HG03045 (cell line): ENCODE measurements at regions not wholly inside any gene's neighbourhood (a gene's known extent, or its start where the extent isn't known, plus 50 kb on each side); places are given as distances from the start of the nearest gene placed in this dataset.
"Not testable (repeated sequence)": the region's sequence is repeated elsewhere in the genome, so short reads cannot be mapped to it uniquely, and the experiment has no call there.

ENCODE experiments used
- ATAC-seq: cut with Tn5 transposase; IDR thresholded peaks from one replicate; pipeline ENCODE4 v1.9.1; 2021; ENCODE audit warnings: mild to moderate bottlenecking, moderate library complexity; ENCODE audit not compliant: unreplicated experiment

GRCh38 chr2:33958591-33958990, 359.5 kb upstream of the FAM98A start:
- no peak for ATAC-seq

GRCh38 chr2:33949371-33949770, 350.3 kb upstream of the FAM98A start:
- no peak for ATAC-seq

- ATAC-seq, result no peak
These were observed 347.1 kb upstream of the FAM98A start for GRCh38 chr2:33946193-33946592.

- ATAC-seq, result no peak
These were observed 334.1 kb upstream of the FAM98A start for GRCh38 chr2:33933203-33933602.

- ATAC-seq, result no peak
These were observed 332.1 kb upstream of the FAM98A start for GRCh38 chr2:33931164-33931563.

GRCh38 chr2:33929467-33929866, 330.4 kb upstream of the FAM98A start:
- ATAC-seq, result no peak

- no peak for ATAC-seq
These were observed 328.7 kb upstream of the FAM98A start for GRCh38 chr2:33927756-33928155.

GRCh38 chr2:33925311-33925710, 326.2 kb upstream of the FAM98A start:
- no peak for ATAC-seq

- ATAC-seq, result no peak
These were observed 325.6 kb upstream of the FAM98A start for GRCh38 chr2:33924586-33925169.

GRCh38 chr2:33917252-33917651, 318.2 kb upstream of the FAM98A start:
- ATAC-seq, result no peak

GRCh38 chr2:33913071-33913616, 314.0 kb upstream of the FAM98A start:
- ATAC-seq, result no peak

- ATAC-seq, result no peak
These were observed 312.2 kb upstream of the FAM98A start for GRCh38 chr2:33911327-33911726.

GRCh38 chr2:33909945-33910695, 311.0 kb upstream of the FAM98A start:
- ATAC-seq, result no peak

- ATAC-seq, result no peak
These were observed 308.8 kb upstream of the FAM98A start for GRCh38 chr2:33907866-33908265.

- not testable (repeated sequence) for ATAC-seq
These were observed 307.0 kb upstream of the FAM98A start for GRCh38 chr2:33906129-33906528.

GRCh38 chr2:33904801-33905200, 305.7 kb upstream of the FAM98A start:
- no peak for ATAC-seq

GRCh38 chr2:33903701-33904100, 304.6 kb upstream of the FAM98A start:
- no peak for ATAC-seq

- no peak for ATAC-seq
These were observed 304.1 kb upstream of the FAM98A start for GRCh38 chr2:33903215-33903614.

- no peak for ATAC-seq
These were observed 301.5 kb upstream of the FAM98A start for GRCh38 chr2:33900610-33901009.

- ATAC-seq, result no peak
These were observed 298.6 kb upstream of the FAM98A start for GRCh38 chr2:33897741-33898140.

- no peak for ATAC-seq
These were observed 294.7 kb upstream of the FAM98A start for GRCh38 chr2:33893824-33894223.

GRCh38 chr2:33891616-33892015, 292.5 kb upstream of the FAM98A start:
- no peak for ATAC-seq
